Ascending aorta (tissue), 2 donors: ENCODE measurements at regions not wholly inside any gene's neighbourhood (a gene's known extent, or its start where the extent isn't known, plus 50 kb on each side); places are given as distances from the start of the nearest gene placed in this dataset.

Experiments
- DNase-seq, 2 donors: peaks; one replicate each; pipeline ENCODE4 v3.0.0-alpha.2; 2019; ENCODE audit warnings: low spot score in 2 of 2
- H3K27ac ChIP-seq, 2 donors: fragments of 200-600 bp; sonication (generic); one replicate each; pipeline ENCODE4 v1.5.1; 2016 to 2017; ENCODE audit warnings: mild to moderate bottlenecking in 1 of 2
- H3K27me3 ChIP-seq: fragments of 200-600 bp; sonication (generic); one replicate; pipeline ENCODE4 v1.5.1; 2017
- H3K36me3 ChIP-seq, 2 donors: fragments of 200-600 bp; sonication (generic); one replicate each; pipeline ENCODE4 v1.5.1; 2016
- H3K4me1 ChIP-seq, 2 donors: fragments of 200-600 bp; sonication (generic); one replicate each; pipeline ENCODE4 v1.5.1; 2016 to 2017; ENCODE audit warnings: mild to moderate bottlenecking in 1 of 2
- H3K4me3 ChIP-seq, 2 donors: fragments of 200-600 bp; sonication (generic); one replicate each; pipeline ENCODE4 v1.5.1; 2016 to 2017; ENCODE audit warnings: mild to moderate bottlenecking in 1 of 2
- H3K9me3 ChIP-seq, 2 donors: fragments of 200-600 bp; sonication (generic); one replicate each; pipeline ENCODE4 v1.5.1; 2016
- intact Hi-C: fragments of 100-400 bp; cut with DNase I; formaldehyde crosslinking; loops from one replicate; pipeline ENCODE4 v1.15.1; 2023
- TF ChIP-seq, protein P1 (sequence below), 3 experiments: fragments of 200-600 bp in 2 of 3; fragments of 450-650 bp in 1 of 3; sonication (generic) in 2 of 3; IDR thresholded peaks; one replicate each; pipeline ENCODE4 v1.5.1; 2016 to 2019; ENCODE audit warnings: antibody characterized with exemption in 3 of 3, mild to moderate bottlenecking in 1 of 3, moderate library complexity in 1 of 3

- H3K36me3 ChIP-seq = no peaks in the 10 kb centered on the region
- TF ChIP-seq, protein P1, sequence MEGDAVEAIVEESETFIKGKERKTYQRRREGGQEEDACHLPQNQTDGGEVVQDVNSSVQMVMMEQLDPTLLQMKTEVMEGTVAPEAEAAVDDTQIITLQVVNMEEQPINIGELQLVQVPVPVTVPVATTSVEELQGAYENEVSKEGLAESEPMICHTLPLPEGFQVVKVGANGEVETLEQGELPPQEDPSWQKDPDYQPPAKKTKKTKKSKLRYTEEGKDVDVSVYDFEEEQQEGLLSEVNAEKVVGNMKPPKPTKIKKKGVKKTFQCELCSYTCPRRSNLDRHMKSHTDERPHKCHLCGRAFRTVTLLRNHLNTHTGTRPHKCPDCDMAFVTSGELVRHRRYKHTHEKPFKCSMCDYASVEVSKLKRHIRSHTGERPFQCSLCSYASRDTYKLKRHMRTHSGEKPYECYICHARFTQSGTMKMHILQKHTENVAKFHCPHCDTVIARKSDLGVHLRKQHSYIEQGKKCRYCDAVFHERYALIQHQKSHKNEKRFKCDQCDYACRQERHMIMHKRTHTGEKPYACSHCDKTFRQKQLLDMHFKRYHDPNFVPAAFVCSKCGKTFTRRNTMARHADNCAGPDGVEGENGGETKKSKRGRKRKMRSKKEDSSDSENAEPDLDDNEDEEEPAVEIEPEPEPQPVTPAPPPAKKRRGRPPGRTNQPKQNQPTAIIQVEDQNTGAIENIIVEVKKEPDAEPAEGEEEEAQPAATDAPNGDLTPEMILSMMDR (IDR thresholded peaks at IDR 0.05) = no peak
Measured at GRCh38 chr7:54014765-54015164, 527.4 kb upstream of the VSTM2A start.

GRCh38 chr7:54015251-54015650, 526.9 kb upstream of the VSTM2A start:
- no peaks in the 10 kb centered on the region for H3K4me1 ChIP-seq
- H3K36me3 ChIP-seq = no peaks in the 10 kb centered on the region
- TF ChIP-seq, protein P1 (IDR thresholded peaks at IDR 0.05) = no peak
- H3K27ac ChIP-seq = no peak overlapping the region
- no peak for DNase-seq
- intact Hi-C loops = no loop called here
- no peak overlapping the region for H3K4me3 ChIP-seq
- no peaks in the 10 kb centered on the region for H3K9me3 ChIP-seq
- H3K27me3 ChIP-seq = no peaks in the 10 kb centered on the region

More at GRCh38 chr7:54014765-54015164, 527.4 kb upstream of the VSTM2A start:
- Histone ChIP-seq H3K27me3 (no peaks in the 10 kb centered on the region), H3K4me1 (no peaks in the 10 kb centered on the region), H3K4me3 (no peak overlapping the region), H3K9me3 (no peaks in the 10 kb centered on the region), H3K27ac (no peak overlapping the region)
- intact Hi-C loops = no loop called here
- DNase-seq = no peak

GRCh38 chr7:54037873-54038272, 504.3 kb upstream of the VSTM2A start:
- TF ChIP-seq, protein P1 (IDR thresholded peaks at IDR 0.05) = no peak
- no peak for DNase-seq
- H3K9me3 ChIP-seq = no peaks in the 10 kb centered on the region
- no peak overlapping the region for H3K4me3 ChIP-seq
- H3K4me1 ChIP-seq = no peaks in the 10 kb centered on the region
- no peaks in the 10 kb centered on the region for H3K36me3 ChIP-seq
- no peaks in the 10 kb centered on the region for H3K27me3 ChIP-seq
- no peak overlapping the region for H3K27ac ChIP-seq
- intact Hi-C loops = no loop called here

DNA sequence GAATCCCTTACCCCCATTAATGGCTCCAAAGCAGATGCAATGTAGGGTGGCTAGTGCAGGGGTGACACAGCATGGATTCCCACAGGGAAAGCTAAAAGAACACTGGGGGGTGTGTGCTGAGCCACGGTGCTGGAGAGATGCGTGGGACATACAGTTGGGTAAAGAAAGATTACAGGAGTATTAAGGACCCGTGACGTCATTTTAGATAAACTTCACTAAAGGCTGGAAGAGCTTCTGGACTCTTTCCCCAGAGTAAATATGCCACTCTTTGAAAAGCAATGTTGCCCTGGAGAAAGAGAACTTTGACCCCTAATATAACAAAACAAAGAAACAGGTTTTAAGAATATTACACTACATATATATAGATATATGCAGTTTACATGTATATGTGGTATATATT, 481.5 kb upstream of the VSTM2A start:
- intact Hi-C loops = no loop called here
- Histone ChIP-seq H3K36me3 (no peaks in the 10 kb centered on the region), H3K27ac (no peak overlapping the region), H3K27me3 (no peaks in the 10 kb centered on the region), H3K4me3 (no peak overlapping the region), H3K9me3 (no peaks in the 10 kb centered on the region), H3K4me1 (no peaks in the 10 kb centered on the region)
- TF ChIP-seq, protein P1 (IDR thresholded peaks at IDR 0.05) = no peak
- no peak for DNase-seq

DNA sequence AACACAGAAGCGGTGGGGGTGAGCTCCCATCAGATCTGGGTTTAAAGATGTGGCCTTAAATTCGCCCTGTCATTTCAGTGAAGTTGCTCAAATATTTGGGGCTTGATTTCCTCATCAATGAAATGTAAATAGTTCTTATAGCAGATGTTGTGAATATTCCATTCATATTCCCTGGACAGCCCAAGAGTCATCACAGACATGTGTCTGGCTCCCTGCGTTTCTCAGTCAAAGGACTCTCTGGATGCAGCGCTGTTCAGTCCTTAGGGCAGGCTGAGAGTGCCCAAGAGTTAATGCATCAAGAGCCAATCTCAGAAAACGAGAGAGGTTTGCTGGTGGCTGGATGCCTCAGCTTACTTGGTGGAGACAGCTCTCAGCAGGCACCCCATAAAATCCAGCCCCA, 475.5 kb upstream of the VSTM2A start:
- Histone ChIP-seq H3K27me3 (no peaks in the 10 kb centered on the region), H3K36me3 (no peaks in the 10 kb centered on the region), H3K4me3 (no peak overlapping the region), H3K9me3 (no peaks in the 10 kb centered on the region), H3K4me1 (no peaks in the 10 kb centered on the region), H3K27ac (no peak overlapping the region)
- TF ChIP-seq, protein P1 (IDR thresholded peaks at IDR 0.05) = no peak
- DNase-seq = no peak
- intact Hi-C loops = no loop called here

DNA sequence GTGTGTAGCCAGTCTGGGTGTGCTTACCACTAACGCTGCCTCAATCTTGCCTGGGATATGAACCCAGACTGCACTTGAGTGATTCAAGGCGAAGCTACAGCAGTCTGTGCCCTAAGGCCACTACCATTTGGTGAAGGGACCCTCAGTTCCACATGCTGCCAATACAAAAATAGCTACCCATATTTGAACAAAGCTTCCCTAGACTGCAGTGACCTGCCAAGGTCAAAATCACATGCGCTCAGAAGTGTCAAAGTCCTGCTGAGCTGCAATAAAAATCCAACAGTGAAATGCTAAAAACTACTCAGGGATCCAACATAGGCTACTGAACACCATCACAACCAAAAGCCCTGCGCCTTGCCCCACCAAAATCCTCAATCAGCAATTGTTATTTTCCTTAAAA, 472.3 kb upstream of the VSTM2A start:
- Histone ChIP-seq H3K36me3 (no peaks in the 10 kb centered on the region), H3K4me3 (no peak overlapping the region), H3K4me1 (no peaks in the 10 kb centered on the region), H3K9me3 (no peaks in the 10 kb centered on the region), H3K27ac (no peak overlapping the region), H3K27me3 (no peaks in the 10 kb centered on the region)
- TF ChIP-seq, protein P1 (IDR thresholded peaks at IDR 0.05) = no peak
- intact Hi-C loops = no loop called here
- no peak for DNase-seq
